K562 (cell line): ENCODE measurements at regions not wholly inside any gene's neighbourhood (a gene's known extent, or its start where the extent isn't known, plus 50 kb on each side); places are given as distances from the start of the nearest gene placed in this dataset.

Source experiments
- EZH2 ChIP-seq: IDR thresholded peaks from 2 replicates; pipeline ENCODE4 v1.6.1; 2012; ENCODE audit warnings: low read depth, mild to moderate bottlenecking, inconsistent platforms, low read length, borderline replicate concordance
- MAFK ChIP-seq: IDR thresholded peaks from 2 replicates; pipeline ENCODE4 v1.6.1; 2011; ENCODE audit warnings: low read length, improper control_type of control experiment
- MTA3 ChIP-seq: fragments of 450-650 bp; formaldehyde crosslinking; IDR thresholded peaks from 2 replicates; pipeline ENCODE4 v1.6.1; 2017; ENCODE audit warnings: mild to moderate bottlenecking, borderline replicate concordance
- RBBP5 ChIP-seq: fragments of 200-600 bp; sonication (generic); IDR thresholded peaks from 2 replicates; pipeline ENCODE4 v1.6.1; 2012; ENCODE audit warnings: borderline replicate concordance, mild to moderate bottlenecking, low read length, control low read depth, inconsistent platforms; ENCODE audit not compliant: insufficient read depth, poor library complexity, severe bottlenecking
- TCF7L2 ChIP-seq: fragments of 150-350 bp; IDR thresholded peaks from 2 replicates; pipeline ENCODE4 v1.6.1; 2016; ENCODE audit warnings: low read depth, mild to moderate bottlenecking, low read length, moderate library complexity
- XRCC4 ChIP-seq: IDR thresholded peaks from one replicate; pipeline ENCODE4 v1.6.1; 2011; ENCODE audit not compliant: insufficient read depth, insufficient read length; ENCODE audit errors: extremely low read depth
- ZNF140 ChIP-seq: fragments of 250-450 bp; sonication (Bioruptor Pico); IDR thresholded peaks from 2 replicates; pipeline ENCODE4 v1.8.0; 2021; ENCODE audit warnings: moderate library complexity, mild to moderate bottlenecking, inconsistent platforms

DNA sequence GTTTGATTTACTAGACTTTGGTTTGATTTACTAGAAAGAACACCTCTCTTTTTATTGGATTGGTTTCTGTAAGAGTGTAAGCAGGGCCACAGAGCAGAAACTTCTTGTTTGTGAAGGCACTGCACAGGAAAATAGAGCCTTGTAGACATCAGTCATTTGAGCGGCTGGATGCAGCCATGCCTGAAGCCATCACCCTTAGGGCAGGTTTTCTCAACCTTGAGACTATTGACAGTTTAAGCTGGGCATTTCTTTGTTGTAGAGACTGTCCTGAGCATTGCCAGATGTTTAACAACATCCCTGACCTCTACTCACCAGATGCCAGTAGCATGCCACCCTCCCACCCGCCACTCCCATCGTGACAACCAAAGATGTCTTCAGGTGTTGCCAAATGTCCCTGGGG is 130.2 kb upstream of the SULF2 start:
- TF ChIP-seq ZNF140 (CRISPR knock-in tag) (no peak), EZH2 (no peak), MAFK (no peak), MTA3 (no peak), RBBP5 (no peak), TCF7L2 (no peak), XRCC4 (no peak)
